Progenitor cell of endocrine pancreas (in vitro differentiated cells): ENCODE measurements at regions not wholly inside any gene's neighbourhood (a gene's known extent, or its start where the extent isn't known, plus 50 kb on each side); places are given as distances from the start of the nearest gene placed in this dataset.

ENCODE experiments used
- DNase-seq: peaks from one replicate; pipeline ENCODE4 v3.0.0; 2021; ENCODE audit warnings: low spot score; ENCODE audit not compliant: unreplicated experiment
- H3K27ac Mint-ChIP-seq: 2 replicates; pipeline ENCODE4 v1.8.0; 2021; ENCODE audit warnings: mild to moderate bottlenecking, moderate library complexity, mixed read lengths
- H3K27me3 Mint-ChIP-seq: 2 replicates; pipeline ENCODE4 v1.8.0; 2021; ENCODE audit warnings: mixed read lengths
- H3K36me3 Mint-ChIP-seq: 2 replicates; pipeline ENCODE4 v1.8.0; 2022; ENCODE audit warnings: mixed read lengths; ENCODE audit not compliant: insufficient read depth
- H3K4me1 Mint-ChIP-seq: 2 replicates; pipeline ENCODE4 v1.8.0; 2021; ENCODE audit warnings: low read depth, mixed read lengths
- H3K4me3 Mint-ChIP-seq: 2 replicates; pipeline ENCODE4 v1.8.0; 2021; ENCODE audit warnings: low read depth, mild to moderate bottlenecking, moderate library complexity, mixed read lengths
- H3K9me3 Mint-ChIP-seq: 2 replicates; pipeline ENCODE4 v1.8.0; 2021; ENCODE audit warnings: low read depth, mixed read lengths
- TF ChIP-seq, protein P1 (sequence below): fragments of 200-600 bp; sonication (generic); IDR thresholded peaks from one replicate; pipeline ENCODE4 v1.5.0; 2021; ENCODE audit warnings: antibody characterized with exemption, mild to moderate bottlenecking; ENCODE audit not compliant: unreplicated experiment

DNA sequence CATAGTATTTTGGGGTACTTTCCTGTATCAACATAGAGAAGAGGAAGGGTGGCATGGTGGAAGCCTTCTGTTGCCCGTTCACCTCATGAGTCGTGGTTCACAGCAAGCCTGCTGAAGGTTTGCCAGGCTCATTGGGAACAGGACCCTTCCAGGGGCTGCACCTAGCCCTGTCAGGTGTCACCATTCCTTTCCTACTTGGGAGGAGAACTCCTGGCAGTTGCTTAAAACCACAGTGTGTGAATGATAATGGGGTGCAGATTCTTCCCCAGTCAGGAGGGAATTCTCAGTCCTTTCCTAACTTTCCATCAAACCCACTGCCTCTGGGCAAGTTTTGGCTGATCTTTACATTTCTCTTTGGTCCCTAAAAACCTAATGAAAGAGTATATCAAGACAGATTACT lies 99.4 kb upstream of the CTNND2 start:
- H3K36me3 Mint-ChIP-seq: peaks cover 2% of the 10 kb centered on the region
- peaks cover 12% of the 10 kb centered on the region for H3K9me3 Mint-ChIP-seq
- H3K4me1 Mint-ChIP-seq: no peaks in the 10 kb centered on the region
- no peak for DNase-seq
- TF ChIP-seq, protein P1, sequence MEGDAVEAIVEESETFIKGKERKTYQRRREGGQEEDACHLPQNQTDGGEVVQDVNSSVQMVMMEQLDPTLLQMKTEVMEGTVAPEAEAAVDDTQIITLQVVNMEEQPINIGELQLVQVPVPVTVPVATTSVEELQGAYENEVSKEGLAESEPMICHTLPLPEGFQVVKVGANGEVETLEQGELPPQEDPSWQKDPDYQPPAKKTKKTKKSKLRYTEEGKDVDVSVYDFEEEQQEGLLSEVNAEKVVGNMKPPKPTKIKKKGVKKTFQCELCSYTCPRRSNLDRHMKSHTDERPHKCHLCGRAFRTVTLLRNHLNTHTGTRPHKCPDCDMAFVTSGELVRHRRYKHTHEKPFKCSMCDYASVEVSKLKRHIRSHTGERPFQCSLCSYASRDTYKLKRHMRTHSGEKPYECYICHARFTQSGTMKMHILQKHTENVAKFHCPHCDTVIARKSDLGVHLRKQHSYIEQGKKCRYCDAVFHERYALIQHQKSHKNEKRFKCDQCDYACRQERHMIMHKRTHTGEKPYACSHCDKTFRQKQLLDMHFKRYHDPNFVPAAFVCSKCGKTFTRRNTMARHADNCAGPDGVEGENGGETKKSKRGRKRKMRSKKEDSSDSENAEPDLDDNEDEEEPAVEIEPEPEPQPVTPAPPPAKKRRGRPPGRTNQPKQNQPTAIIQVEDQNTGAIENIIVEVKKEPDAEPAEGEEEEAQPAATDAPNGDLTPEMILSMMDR: no peak
- no peaks in the 10 kb centered on the region for H3K27me3 Mint-ChIP-seq
- H3K4me3 Mint-ChIP-seq: no peak overlapping the region
- no peak overlapping the region for H3K27ac Mint-ChIP-seq

DNA sequence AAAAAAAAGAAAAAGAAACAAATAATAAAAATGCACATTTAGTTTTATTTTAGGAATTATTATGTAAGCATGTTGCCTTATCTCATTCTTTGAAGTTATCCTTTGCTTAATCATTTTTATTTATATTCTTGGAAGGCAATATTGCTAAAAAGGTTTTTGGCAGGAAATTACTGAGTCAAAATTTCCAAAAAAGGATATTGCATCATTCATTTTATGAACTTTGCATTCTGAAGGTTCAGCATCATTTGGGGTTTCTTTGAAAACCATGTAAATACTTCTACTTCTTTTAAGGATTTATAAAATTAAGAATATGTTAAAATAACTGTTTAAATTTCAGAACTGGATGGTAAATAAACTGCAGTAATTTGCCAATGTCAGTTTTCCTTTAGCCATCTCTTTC lies 94.2 kb upstream of the CTNND2 start:
- Mint-ChIP-seq H3K36me3 (no peaks in the 10 kb centered on the region), H3K9me3 (peaks cover 9% of the 10 kb centered on the region), H3K27ac (no peak overlapping the region), H3K27me3 (no peaks in the 10 kb centered on the region), H3K4me3 (no peak overlapping the region), H3K4me1 (no peaks in the 10 kb centered on the region)
- DNase-seq: no peak
- TF ChIP-seq, protein P1: no peak

DNA sequence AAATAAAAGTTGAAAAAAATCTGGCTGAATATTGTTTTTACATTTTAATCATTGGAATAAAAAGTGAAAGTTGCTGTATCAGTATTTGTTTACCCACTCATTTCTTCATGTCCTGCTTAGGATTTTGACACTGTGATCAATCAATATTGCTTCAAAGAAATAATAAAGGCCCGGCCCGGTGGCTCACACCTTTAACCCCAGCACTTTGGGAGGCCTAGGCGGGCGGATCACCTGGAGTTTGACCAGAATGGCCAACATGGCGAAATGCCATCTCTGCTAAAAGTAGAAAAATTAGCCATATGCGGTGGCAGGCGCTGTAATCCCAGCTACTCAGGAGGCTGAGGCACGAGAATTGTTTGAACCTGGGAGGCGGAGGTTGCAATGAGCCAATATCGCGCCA lies 93.7 kb upstream of the CTNND2 start:
- Mint-ChIP-seq H3K4me1 (no peaks in the 10 kb centered on the region), H3K9me3 (peaks cover 9% of the 10 kb centered on the region), H3K4me3 (no peak overlapping the region), H3K36me3 (no peaks in the 10 kb centered on the region), H3K27me3 (no peaks in the 10 kb centered on the region), H3K27ac (no peak overlapping the region)
- DNase-seq: no peak
- TF ChIP-seq, protein P1: no peak

DNA sequence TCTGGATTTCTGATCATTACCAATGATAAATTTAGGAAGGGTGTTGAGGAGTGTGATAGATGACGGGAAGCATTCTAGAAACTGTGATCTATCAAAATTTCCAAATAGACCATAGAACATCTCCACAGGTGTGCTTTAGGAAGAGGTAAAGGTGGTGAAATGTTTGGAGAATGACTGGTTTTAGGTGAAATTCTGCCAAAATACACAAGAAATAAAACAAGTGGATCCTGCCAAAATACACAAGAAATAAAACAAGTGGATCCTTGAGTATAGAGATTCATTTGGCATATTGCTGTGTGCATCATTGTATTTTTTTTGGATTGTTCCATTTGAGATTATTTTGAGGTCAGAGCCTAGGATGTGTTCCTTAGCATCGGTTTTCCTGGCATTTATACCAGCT lies 88.3 kb upstream of the CTNND2 start:
- no peaks in the 10 kb centered on the region for H3K4me1 Mint-ChIP-seq
- no peak for DNase-seq
- no peak overlapping the region for H3K4me3 Mint-ChIP-seq
- no peaks in the 10 kb centered on the region for H3K36me3 Mint-ChIP-seq
- no peaks in the 10 kb centered on the region for H3K27me3 Mint-ChIP-seq
- H3K27ac Mint-ChIP-seq: no peak overlapping the region
- TF ChIP-seq, protein P1: no peak
- peaks cover 8% of the 10 kb centered on the region for H3K9me3 Mint-ChIP-seq

DNA sequence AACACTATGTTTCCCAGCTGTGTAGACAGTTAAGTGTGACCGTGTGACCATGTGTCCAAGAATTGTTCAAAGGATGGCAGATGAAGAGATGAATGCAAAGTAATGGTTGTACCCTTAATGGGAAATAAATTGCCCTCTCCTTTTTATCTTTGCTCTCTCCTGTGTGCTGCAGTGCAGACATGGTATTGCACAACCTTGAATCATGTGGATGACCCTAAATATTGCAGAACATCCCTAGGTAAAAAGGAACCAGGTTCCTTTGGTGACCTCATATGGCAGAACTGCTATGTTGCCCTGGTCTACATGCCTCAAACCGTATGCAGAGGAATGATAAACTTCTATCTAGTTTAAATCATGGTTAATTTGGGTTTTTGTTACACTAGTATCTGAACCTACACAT lies 81.7 kb upstream of the CTNND2 start:
- H3K27ac Mint-ChIP-seq: no peak overlapping the region
- H3K27me3 Mint-ChIP-seq: no peaks in the 10 kb centered on the region
- H3K4me3 Mint-ChIP-seq: no peak overlapping the region
- no peak for DNase-seq
- TF ChIP-seq, protein P1: no peak
- no peaks in the 10 kb centered on the region for H3K36me3 Mint-ChIP-seq
- no peaks in the 10 kb centered on the region for H3K9me3 Mint-ChIP-seq
- H3K4me1 Mint-ChIP-seq: no peaks in the 10 kb centered on the region
